Stimulated activated CD8-positive, alpha-beta memory T cell treated with anti-CD3 and anti-CD28 coated beads, Interleukin-12 subunit alpha, Interleukin-12 subunit beta, amount 100 ng/mL, for 4 hours (primary cell): ENCODE measurements at regions not wholly inside any gene's neighbourhood (a gene's known extent, or its start where the extent isn't known, plus 50 kb on each side); places are given as distances from the start of the nearest gene placed in this dataset.

Source experiments
- DNase-seq: peaks from one replicate; pipeline ENCODE4 v3.0.0-alpha.2; 2020; ENCODE audit warnings: low read depth

GRCh38 chr2:129733579-129733978, 245.9 kb upstream of the RAB6C start:
- DNase-seq = no peak

GRCh38 chr2:129734343-129735034, 245.0 kb upstream of the RAB6C start:
- DNase-seq = no peak

GRCh38 chr2:129735576-129735975, 243.9 kb upstream of the RAB6C start:
- no peak for DNase-seq

GRCh38 chr2:129737660-129738527, 241.6 kb upstream of the RAB6C start:
- DNase-seq = no peak

GRCh38 chr2:129738799-129739198, 240.7 kb upstream of the RAB6C start:
- DNase-seq = no peak

GRCh38 chr2:129740504-129740903, 239.0 kb upstream of the RAB6C start:
- no peak for DNase-seq

GRCh38 chr2:129741165-129741564, 238.3 kb upstream of the RAB6C start:
- DNase-seq = no peak

GRCh38 chr2:129741623-129742022, 237.8 kb upstream of the RAB6C start:
- no peak for DNase-seq

- DNase-seq = no peak
These were observed 236.9 kb upstream of the RAB6C start for GRCh38 chr2:129742415-129743180.

GRCh38 chr2:129744141-129744540, 235.3 kb upstream of the RAB6C start:
- no peak for DNase-seq

- DNase-seq = no peak
These were observed 234.8 kb upstream of the RAB6C start for GRCh38 chr2:129744649-129745048.

- DNase-seq = no peak
These were observed 231.9 kb upstream of the RAB6C start for GRCh38 chr2:129747500-129748125.

GRCh38 chr2:129748250-129748649, 231.2 kb upstream of the RAB6C start:
- no peak for DNase-seq

GRCh38 chr2:129748653-129749052, 230.8 kb upstream of the RAB6C start:
- no peak for DNase-seq

GRCh38 chr2:129751409-129751808, 228.1 kb upstream of the RAB6C start:
- DNase-seq = no peak

- no peak for DNase-seq
These were observed 227.3 kb upstream of the RAB6C start for GRCh38 chr2:129752176-129752575.

GRCh38 chr2:129752686-129753085, 226.8 kb upstream of the RAB6C start:
- DNase-seq = no peak

GRCh38 chr2:129753261-129753660, 226.2 kb upstream of the RAB6C start:
- no peak for DNase-seq

GRCh38 chr2:129754421-129754820, 225.0 kb upstream of the RAB6C start:
- DNase-seq = no peak

GRCh38 chr2:129754831-129755230, 224.6 kb upstream of the RAB6C start:
- no peak for DNase-seq

- DNase-seq = no peak
These were observed 223.7 kb upstream of the RAB6C start for GRCh38 chr2:129755786-129756185.

GRCh38 chr2:129756276-129756675, 223.2 kb upstream of the RAB6C start:
- DNase-seq = no peak
